ENCODE measurements at regions not wholly inside any gene's neighbourhood (a gene's known extent, or its start where the extent isn't known, plus 50 kb on each side); places are given as distances from the start of the nearest gene placed in this dataset.

DNA sequence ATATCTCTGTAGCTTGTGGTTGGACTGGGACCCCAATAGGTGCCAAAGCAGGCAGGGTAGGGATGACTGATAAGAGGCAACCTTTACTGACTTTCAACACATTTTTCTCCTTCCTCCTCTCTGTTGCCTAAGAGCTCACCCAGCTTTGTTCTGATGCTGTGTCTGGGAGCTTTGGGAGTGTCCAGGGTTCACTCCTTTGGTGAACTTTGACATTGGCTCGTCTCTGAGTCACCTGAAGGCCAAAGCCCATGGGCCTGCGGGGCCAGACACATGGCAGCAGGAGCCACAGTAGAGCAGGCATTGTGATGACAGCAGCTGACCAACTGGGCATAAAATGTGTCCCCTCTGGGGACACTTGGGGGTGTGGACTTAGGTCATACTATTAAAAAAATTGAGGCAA is 99.5 kb upstream of the ZNF644 start:
- Histone ChIP-seq H4K20me1 (replicated peaks in 1 of 2; ENCODE audit: control insufficient read depth in 1 of 2, insufficient read depth in 2 of 2, low read length in 2 of 2) (no peaks in the 10 kb centered on the region), H3K4me3 (ENCODE audit: extremely low read depth in 1 of 4, insufficient read depth in 2 of 4, low read depth in 3 of 4, low read length in 4 of 4) (no peak overlapping the region), H2BK20ac (ENCODE audit: low read length) (peak overlapping the region; percentile 98), H3K4me2 (ENCODE audit: insufficient read depth in 1 of 2, low read depth in 2 of 2, low read length in 2 of 2) (no peak overlapping the region), H3K36me3 (ENCODE audit: control insufficient read depth in 2 of 4, insufficient read depth in 4 of 4, low read length in 3 of 4) (no peaks in the 10 kb centered on the region), H2BK5ac (ENCODE audit: low read depth, low read length) (peak overlapping the region; percentile 36; the same call in 1 of the 2 replicates), H2BK15ac (ENCODE audit: low read length) (no peak overlapping the region), H3K9ac (replicated peaks in 1 of 4; ENCODE audit: extremely low read depth in 1 of 4, low read depth in 3 of 4, low read length in 3 of 4) (no peak overlapping the region), H3K23ac (ENCODE audit: insufficient read length) (no peak overlapping the region), H3K4me1 (replicated peaks in 1 of 4; ENCODE audit: control insufficient read depth in 3 of 4, insufficient read depth in 4 of 4, low read length in 3 of 4) (peaks cover 6 to 35% (median 28%) of the 10 kb centered on the region in 4 experiments), H2BK120ac (replicated peaks; ENCODE audit: low read depth, low read length) (peak overlapping the region; percentile 62), H4K91ac (replicated peaks; ENCODE audit: insufficient read length, low read length) (peak overlapping the region; percentile 61), H3K79me2 (ENCODE audit: control insufficient read depth in 1 of 2, insufficient read depth in 2 of 2, low read length in 2 of 2) (no peaks in the 10 kb centered on the region), H2AK5ac (ENCODE audit: low read depth, low read length) (no peak overlapping the region), H3K14ac (ENCODE audit: insufficient read length) (no peak overlapping the region), H3K4ac (replicated peaks; ENCODE audit: insufficient read length, low read depth, low read length) (no peak overlapping the region), H3K27me3 (replicated peaks in 1 of 4; ENCODE audit: control insufficient read depth in 3 of 4, extremely low read depth in 1 of 4, insufficient read depth in 3 of 4, low read length in 3 of 4) (no peaks in the 10 kb centered on the region), H4K8ac (ENCODE audit: extremely low read depth, insufficient read depth, low read length) (no peak overlapping the region), H3K27ac (ENCODE audit: low read depth, low read length) (peak overlapping the region; percentile 40; the same call in 1 of the 2 replicates), H4K5ac (ENCODE audit: insufficient read length, low read depth, low read length) (peak overlapping the region; percentile 65), H3K18ac (ENCODE audit: extremely low read depth, low read length) (peak overlapping the region; percentile 72; the same call in 1 of the 2 replicates), H3K9me3 (ENCODE audit: insufficient read depth in 2 of 2, low read depth in 1 of 2, low read length in 1 of 2) (no peaks in the 10 kb centered on the region), H3K23me2 (ENCODE audit: low read depth, low read length) (no peaks in the 10 kb centered on the region), H2BK12ac (ENCODE audit: low read depth, low read length) (peak overlapping the region; percentile 91), H2AFZ (ENCODE audit: low read length) (no peak overlapping the region), H3K79me1 (ENCODE audit: low read depth, low read length) (no peaks in the 10 kb centered on the region), H3K56ac (replicated peaks; ENCODE audit: insufficient read length, low read depth, low read length) (no peak overlapping the region)
- DNase-seq (ENCODE audit: low read depth in 1 of 2, low spot score in 2 of 2) (peak in 1 of 2 experiments; percentile 38), FAIRE-seq (no peak)
- ChIA-PET CTCF (ENCODE audit: partially characterized antibody) (interaction anchor here (0.7 to 5.4 kb wide), 5 partner anchors 18 to 398 kb away, joined by 3 to 30 read pairs (median 3); no protein-coding TSS in a partner anchor), POLR2A (ENCODE audit: partially characterized antibody) (interaction anchor here (0.5 to 2.0 kb wide), 2 partner anchors 16 to 74 kb away, joined by 3 to 5 read pairs; no protein-coding TSS in a partner anchor)
- TF ChIP-seq SUZ12 (IDR thresholded peaks at IDR 0.05; ENCODE audit: low read length) = no peak
- no peak for TF ChIP-seq CBX8 (IDR thresholded peaks at IDR 0.05; ENCODE audit: borderline replicate concordance, low read depth, low read length)
- TF ChIP-seq, protein P1, sequence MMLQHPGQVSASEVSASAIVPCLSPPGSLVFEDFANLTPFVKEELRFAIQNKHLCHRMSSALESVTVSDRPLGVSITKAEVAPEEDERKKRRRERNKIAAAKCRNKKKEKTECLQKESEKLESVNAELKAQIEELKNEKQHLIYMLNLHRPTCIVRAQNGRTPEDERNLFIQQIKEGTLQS (IDR thresholded peaks at IDR 0.05; ENCODE audit: insufficient read depth, low read depth, low read length) = no peak
- TF ChIP-seq SRF (IDR thresholded peaks at IDR 0.05; ENCODE audit: low read depth, low read length) = no peak
- TF ChIP-seq RAD21 (IDR thresholded peaks at IDR 0.05 in 1 of 2, conservative IDR thresholded peaks at IDR 0.05 in 1 of 2; ENCODE audit: low read depth in 2 of 2, low read length in 2 of 2) = no peak
- no peak for TF ChIP-seq BCL11A (IDR thresholded peaks at IDR 0.05; ENCODE audit: low read depth in 2 of 2, low read length in 2 of 2)
- TF ChIP-seq TCF12 (IDR thresholded peaks at IDR 0.05; ENCODE audit: low read depth, low read length) = no peak
- no peak for TF ChIP-seq RFX5 (IDR thresholded peaks at IDR 0.05; ENCODE audit: borderline replicate concordance, low read depth, low read length)
- no peak for TF ChIP-seq TBP (IDR thresholded peaks at IDR 0.05; ENCODE audit: low read depth, low read length)
- no peak for TF ChIP-seq POU5F1 (IDR thresholded peaks at IDR 0.05; ENCODE audit: low read depth, low read length)
- WGBS, 2 experiments (ENCODE audit: extremely low coverage in 1 of 2, insufficient coverage in 1 of 2, insufficient read length in 1 of 2, insufficient replicate concordance in 2 of 2, low coverage in 1 of 2, low lambda C conversion rate in 2 of 2, missing lambda C conversion rate in 1 of 2) = 87% methylated on average over 2 of the region's 2 CpGs; no CpG with 5 or more reads in 1 of the 2 experiments

Measured in H1 (cell line).